H1 (cell line): ENCODE measurements at regions not wholly inside any gene's neighbourhood (a gene's known extent, or its start where the extent isn't known, plus 50 kb on each side); places are given as distances from the start of the nearest gene placed in this dataset.

Source experiments
- BACH1 ChIP-seq: IDR thresholded peaks from 2 replicates; pipeline ENCODE4 v1.6.1; 2012; ENCODE audit warnings: low read length, improper control_type of control experiment
- CEBPB ChIP-seq: IDR thresholded peaks from 2 replicates; pipeline ENCODE4 v1.6.1; 2012; ENCODE audit warnings: low read depth, low read length
- CTCF ChIP-seq, 3 experiments: IDR thresholded peaks; 1 replicate in 2 of 3; 2 replicates in 1 of 3; pipeline versions ENCODE4 v1.5.1 to v1.6.1; 2011; ENCODE audit warnings: low read length in 3 of 3, mild to moderate bottlenecking in 3 of 3, inconsistent platforms in 2 of 3, low read depth in 1 of 3, moderate library complexity in 1 of 3; ENCODE audit not compliant: insufficient read depth in 1 of 3; ENCODE audit errors: control extremely low read depth in 1 of 3
- EP300 ChIP-seq, 2 experiments: IDR thresholded peaks; 1 replicate in 1 of 2; 2 replicates in 1 of 2; pipeline ENCODE4 v1.6.1; 2011 to 2012; ENCODE audit warnings: low read depth in 2 of 2, low read length in 2 of 2, mild to moderate bottlenecking in 2 of 2, borderline replicate concordance in 1 of 2, inconsistent platforms in 1 of 2, moderate library complexity in 1 of 2
- EZH2 ChIP-seq: fragments of 200-600 bp; sonication (generic); IDR thresholded peaks from 2 replicates; pipeline ENCODE4 v1.7.1; 2012; ENCODE audit warnings: low read depth, mild to moderate bottlenecking, moderate library complexity, low read length, inconsistent platforms; ENCODE audit not compliant: severe bottlenecking
- GABPA ChIP-seq: IDR thresholded peaks from 2 replicates; pipeline ENCODE4 v1.6.1; 2011; ENCODE audit warnings: mild to moderate bottlenecking, low read length, moderate library complexity, borderline replicate concordance; ENCODE audit not compliant: insufficient read depth
- KDM5A ChIP-seq: fragments of 200-600 bp; IDR thresholded peaks from 2 replicates; pipeline ENCODE4 v1.7.1; 2012; ENCODE audit warnings: mild to moderate bottlenecking, low read length, inconsistent platforms, mixed read lengths
- TF ChIP-seq, protein P1 (sequence below): IDR thresholded peaks from 2 replicates; pipeline ENCODE4 v1.6.1; 2011; ENCODE audit warnings: low read length, improper control_type of control experiment

GRCh38 chr10:11685787-11686218, 56.4 kb upstream of the ECHDC3 start:
- TF ChIP-seq, protein P1, sequence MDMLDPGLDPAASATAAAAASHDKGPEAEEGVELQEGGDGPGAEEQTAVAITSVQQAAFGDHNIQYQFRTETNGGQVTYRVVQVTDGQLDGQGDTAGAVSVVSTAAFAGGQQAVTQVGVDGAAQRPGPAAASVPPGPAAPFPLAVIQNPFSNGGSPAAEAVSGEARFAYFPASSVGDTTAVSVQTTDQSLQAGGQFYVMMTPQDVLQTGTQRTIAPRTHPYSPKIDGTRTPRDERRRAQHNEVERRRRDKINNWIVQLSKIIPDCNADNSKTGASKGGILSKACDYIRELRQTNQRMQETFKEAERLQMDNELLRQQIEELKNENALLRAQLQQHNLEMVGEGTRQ: no peak
- no peak for TF ChIP-seq CEBPB
- no peak for TF ChIP-seq CTCF (IDR thresholded peaks at IDR 0.05; ENCODE audit: control extremely low read depth in 1 of 3, insufficient read depth in 1 of 3, low read depth in 1 of 3, low read length in 3 of 3)
- TF ChIP-seq KDM5A: no peak
- TF ChIP-seq EP300 (IDR thresholded peaks at IDR 0.05; ENCODE audit: borderline replicate concordance in 1 of 2, low read depth in 2 of 2, low read length in 2 of 2): no peak
- TF ChIP-seq EZH2: no peak
- TF ChIP-seq GABPA: no peak
- TF ChIP-seq BACH1: no peak
